BLaER1 treated with 17β-estradiol and CSF1 and Interleukin-3, amounts not matched to agents 10 nM and 100 nM (cell line): ENCODE measurements at regions not wholly inside any gene's neighbourhood (a gene's known extent, or its start where the extent isn't known, plus 50 kb on each side); places are given as distances from the start of the nearest gene placed in this dataset.

ENCODE experiments used
- H3K27ac ChIP-seq, 11 experiments: shearing (Covaris generic); formaldehyde crosslinking; 2 replicates each; pipeline ENCODE4 v1.8.1; 2022
- H3K27me3 ChIP-seq, 11 experiments: shearing (Covaris generic); formaldehyde crosslinking; 2 replicates each; pipeline ENCODE4 v1.8.1; 2022
- H3K36me3 ChIP-seq, 11 experiments: shearing (Covaris generic); formaldehyde crosslinking; 2 replicates each; pipeline ENCODE4 v1.8.1; 2022
- H3K4me1 ChIP-seq, 10 experiments: shearing (Covaris generic); formaldehyde crosslinking; 2 replicates each; pipeline ENCODE4 v1.8.1; 2022
- H3K4me2 ChIP-seq, 11 experiments: shearing (Covaris generic); formaldehyde crosslinking; 2 replicates each; pipeline ENCODE4 v1.8.1; 2022
- H3K4me3 ChIP-seq, 10 experiments: shearing (Covaris generic); formaldehyde crosslinking; 2 replicates each; pipeline ENCODE4 v1.8.1; 2022
- H3K9ac ChIP-seq, 11 experiments: shearing (Covaris generic); formaldehyde crosslinking; 2 replicates each; pipeline ENCODE4 v1.8.1; 2022
- H3K9me3 ChIP-seq, 11 experiments: shearing (Covaris generic); formaldehyde crosslinking; replicated peaks in 1 of 11; 2 replicates each; pipeline ENCODE4 v1.8.1; 2022
- H4K20me1 ChIP-seq, 11 experiments: shearing (Covaris generic); formaldehyde crosslinking; 2 replicates each; pipeline ENCODE4 v1.8.1; 2022
- Cebpa-rat ChIP-seq, 11 experiments: shearing (Covaris generic); IDR thresholded peaks; 2 replicates each; pipeline ENCODE4 v1.8.1; 2022

GRCh38 chr13:76790526-76790925, 95.7 kb downstream of the KCTD12 start:
- no peak for TF ChIP-seq Cebpa-rat (IDR thresholded peaks at IDR 0.05)
- Histone ChIP-seq H3K36me3 (no peaks in the 10 kb centered on the region), H3K9me3 (peaks cover 0 to 23% (median 0%) of the 10 kb centered on the region in 11 experiments; a peak in 10 of 22 replicates), H3K4me2 (peak overlapping the region in 4 of 11 experiments; percentile 12 to 70 (median 60); a peak in 6 of 22 replicates), H3K4me1 (peaks cover 0 to 52% (median 13%) of the 10 kb centered on the region in 10 experiments; a peak in 15 of 20 replicates), H4K20me1 (no peaks in the 10 kb centered on the region), H3K27ac (no peak overlapping the region; a peak in 1 of 22 replicates), H3K9ac (no peak overlapping the region), H3K4me3 (no peak overlapping the region), H3K27me3 (no peaks in the 10 kb centered on the region)

DNA sequence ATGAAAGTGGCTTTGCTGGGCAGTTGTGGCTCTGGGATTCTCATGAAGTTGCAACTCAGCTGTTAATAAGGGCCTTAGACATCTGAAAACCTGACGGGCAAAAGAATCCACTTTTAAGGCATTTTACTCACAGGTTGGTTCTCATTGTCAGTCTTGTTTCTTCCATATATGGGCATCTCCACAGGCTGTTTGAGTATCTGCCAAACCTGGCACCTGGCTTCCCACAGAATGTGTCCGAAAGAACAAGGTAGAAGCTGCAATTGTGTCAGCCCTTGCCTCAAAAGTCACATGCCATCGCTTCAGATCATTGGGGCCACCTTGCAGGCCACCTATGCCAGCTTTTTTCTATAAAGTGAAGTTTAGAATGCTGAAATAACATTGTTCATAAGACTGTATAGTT, 102.4 kb downstream of the KCTD12 start:
- no peak overlapping the region for H3K27ac ChIP-seq
- H3K4me1 ChIP-seq, result 0 out of 20 replicates have a peak, but pooled peaks cover 0 to 4% (median 0%) of the 10 kb centered on the region in 10 experiments
- TF ChIP-seq Cebpa-rat (IDR thresholded peaks at IDR 0.05), result no peak
- peaks cover 0 to 26% (median 0%) of the 10 kb centered on the region in 11 experiments; a peak in 10 of 22 replicates for H3K9me3 ChIP-seq
- H4K20me1 ChIP-seq, result no peaks in the 10 kb centered on the region
- no peak overlapping the region for H3K4me2 ChIP-seq
- H3K9ac ChIP-seq, result no peak overlapping the region
- H3K4me3 ChIP-seq, result no peak overlapping the region
- H3K36me3 ChIP-seq, result no peaks in the 10 kb centered on the region
- H3K27me3 ChIP-seq, result no peaks in the 10 kb centered on the region

DNA sequence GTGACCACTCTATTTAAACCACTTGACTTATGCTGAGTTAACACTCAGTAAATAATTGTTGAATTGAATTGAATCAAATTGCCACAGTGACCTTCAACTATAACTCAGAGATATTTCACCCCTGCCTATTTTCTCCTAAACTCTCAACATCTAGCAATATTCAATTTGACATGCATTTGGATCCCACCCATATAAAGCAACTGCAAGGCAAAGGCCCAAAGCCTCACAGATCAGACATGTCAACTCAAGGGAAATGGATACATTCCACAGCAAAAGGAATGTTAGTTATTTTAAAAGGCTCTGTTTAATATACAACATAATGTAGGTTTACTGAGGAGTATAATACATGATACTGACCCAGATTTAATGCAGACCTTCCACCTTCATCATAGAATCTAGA, 107.4 kb downstream of the KCTD12 start:
- Histone ChIP-seq H3K27ac (no peak overlapping the region), H3K4me3 (no peak overlapping the region), H3K4me1 (peaks cover 0 to 11% (median 0%) of the 10 kb centered on the region in 10 experiments; a peak in 2 of 20 replicates), H3K4me2 (no peak overlapping the region), H3K9me3 (no peaks in the 10 kb centered on the region), H4K20me1 (no peaks in the 10 kb centered on the region), H3K27me3 (no peaks in the 10 kb centered on the region), H3K36me3 (no peaks in the 10 kb centered on the region), H3K9ac (no peak overlapping the region)
- TF ChIP-seq Cebpa-rat (IDR thresholded peaks at IDR 0.05), result no peak

GRCh38 chr13:76777096-76777495, 109.1 kb downstream of the KCTD12 start:
- TF ChIP-seq Cebpa-rat (IDR thresholded peaks at IDR 0.05), result no peak
- Histone ChIP-seq H3K4me2 (no peak overlapping the region), H3K4me1 (peaks cover 0 to 11% (median 0%) of the 10 kb centered on the region in 10 experiments; a peak in 2 of 20 replicates), H3K9me3 (no peaks in the 10 kb centered on the region), H3K27me3 (no peaks in the 10 kb centered on the region), H3K4me3 (no peak overlapping the region), H3K9ac (no peak overlapping the region), H3K36me3 (no peaks in the 10 kb centered on the region), H3K27ac (no peak overlapping the region), H4K20me1 (no peaks in the 10 kb centered on the region)

DNA sequence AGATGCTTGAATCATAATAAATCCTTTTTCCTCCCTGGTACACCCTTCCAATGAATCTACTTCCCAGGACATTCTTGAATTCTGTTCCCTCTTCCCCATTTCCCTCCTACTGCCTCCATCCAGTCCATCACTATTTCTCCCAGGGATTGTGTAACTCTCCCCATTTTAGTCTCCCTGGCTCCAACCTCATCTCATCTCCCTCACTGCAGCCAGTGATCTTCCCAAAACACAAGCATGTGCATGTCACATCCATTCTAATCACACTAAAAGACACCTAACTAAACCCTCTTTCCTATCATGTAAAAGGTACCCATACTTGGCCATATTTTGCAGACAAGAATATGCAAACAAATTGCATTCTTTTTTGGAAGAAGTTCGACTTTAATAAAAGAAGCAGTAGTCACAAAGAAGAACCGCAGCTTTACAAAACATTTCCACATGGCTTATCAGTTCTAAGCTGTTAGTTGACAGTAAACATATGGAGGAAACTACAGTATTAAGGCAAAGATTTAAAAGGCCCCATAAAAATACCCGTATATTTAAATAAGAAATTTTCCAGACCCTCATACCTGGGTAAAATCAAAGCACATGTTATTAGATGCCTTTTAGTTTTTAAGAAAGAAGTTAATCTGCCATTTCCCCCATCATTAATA, 111.0 kb downstream of the KCTD12 start:
- H3K4me3 ChIP-seq, result no peak overlapping the region
- H3K27me3 ChIP-seq, result no peaks in the 10 kb centered on the region
- TF ChIP-seq Cebpa-rat (IDR thresholded peaks at IDR 0.05), result no peak
- peak overlapping the region in 2 of 11 experiments; percentile 30 to 41; a peak in 1 of 22 replicates for H3K4me2 ChIP-seq
- H4K20me1 ChIP-seq, result no peaks in the 10 kb centered on the region
- H3K9me3 ChIP-seq, result no peaks in the 10 kb centered on the region
- H3K9ac ChIP-seq, result no peak overlapping the region
- no peak overlapping the region for H3K27ac ChIP-seq
- peaks cover 0 to 24% (median 0%) of the 10 kb centered on the region in 10 experiments; a peak in 4 of 20 replicates for H3K4me1 ChIP-seq
- H3K36me3 ChIP-seq, result no peaks in the 10 kb centered on the region

- H3K4me2 ChIP-seq, result no peak overlapping the region
- H3K27me3 ChIP-seq, result no peaks in the 10 kb centered on the region
- no peaks in the 10 kb centered on the region for H4K20me1 ChIP-seq
- H3K27ac ChIP-seq, result no peak overlapping the region
- no peaks in the 10 kb centered on the region for H3K36me3 ChIP-seq
- no peak for TF ChIP-seq Cebpa-rat (IDR thresholded peaks at IDR 0.05)
- peaks cover 0 to 40% (median 0%) of the 10 kb centered on the region in 10 experiments; a peak in 5 of 20 replicates for H3K4me1 ChIP-seq
- no peaks in the 10 kb centered on the region for H3K9me3 ChIP-seq
- no peak overlapping the region for H3K9ac ChIP-seq
- no peak overlapping the region for H3K4me3 ChIP-seq
Measured at GRCh38 chr13:76773448-76774094, 112.6 kb downstream of the KCTD12 start.

- H3K27ac ChIP-seq, result no peak overlapping the region
- H3K27me3 ChIP-seq, result no peaks in the 10 kb centered on the region
- peaks cover 0 to 51% (median 0%) of the 10 kb centered on the region in 10 experiments; a peak in 5 of 20 replicates for H3K4me1 ChIP-seq
- H3K4me2 ChIP-seq, result no peak overlapping the region
- no peak overlapping the region for H3K9ac ChIP-seq
- TF ChIP-seq Cebpa-rat (IDR thresholded peaks at IDR 0.05), result no peak
- H3K4me3 ChIP-seq, result no peak overlapping the region
- H3K9me3 ChIP-seq, result peaks cover 0 to 7% (median 0%) of the 10 kb centered on the region in 11 experiments; a peak in 1 of 22 replicates
- no peaks in the 10 kb centered on the region for H4K20me1 ChIP-seq
- H3K36me3 ChIP-seq, result no peaks in the 10 kb centered on the region
Measured at GRCh38 chr13:76772241-76772640, 114.0 kb downstream of the KCTD12 start.

DNA sequence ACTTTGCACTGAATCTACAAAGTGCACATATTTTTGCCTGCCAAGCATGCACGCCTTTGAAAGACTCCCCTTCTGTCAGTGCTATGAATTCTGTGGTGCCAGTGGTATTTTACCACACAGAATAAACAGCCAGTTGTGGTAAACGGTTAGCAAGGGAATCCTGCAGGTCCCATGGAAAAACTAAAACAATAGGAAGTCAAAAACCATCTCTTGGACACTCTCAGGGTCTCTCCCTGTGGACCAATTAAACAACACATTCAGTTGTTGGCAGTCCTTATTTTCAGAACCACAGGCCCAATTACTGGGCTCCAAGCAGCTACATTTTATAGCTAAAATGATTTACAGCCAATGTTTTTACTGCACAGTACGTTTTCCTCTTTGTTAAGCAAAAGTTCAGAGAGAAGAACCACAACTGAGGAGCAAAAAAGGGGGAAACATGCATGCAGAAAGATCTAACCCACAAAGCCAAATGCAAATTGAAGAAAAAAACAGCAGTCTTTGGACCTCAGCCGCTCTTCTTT, 116.9 kb downstream of the KCTD12 start:
- H3K27ac ChIP-seq, result peak overlapping the region in 1 of 11 experiments; percentile 4; a peak in 1 of 22 replicates
- peak overlapping the region in 2 of 11 experiments; percentile 60 to 64; a peak in 4 of 22 replicates for H3K4me2 ChIP-seq
- peaks cover 0 to 54% (median 3%) of the 10 kb centered on the region in 10 experiments; a peak in 11 of 20 replicates for H3K4me1 ChIP-seq
- no peak for TF ChIP-seq Cebpa-rat (IDR thresholded peaks at IDR 0.05)
- H3K36me3 ChIP-seq, result no peaks in the 10 kb centered on the region
- no peak overlapping the region for H3K4me3 ChIP-seq
- peaks cover 0 to 10% (median 0%) of the 10 kb centered on the region in 11 experiments; a peak in 1 of 22 replicates for H3K9me3 ChIP-seq
- no peaks in the 10 kb centered on the region for H3K27me3 ChIP-seq
- H3K9ac ChIP-seq, result no peak overlapping the region
- no peaks in the 10 kb centered on the region for H4K20me1 ChIP-seq

- no peaks in the 10 kb centered on the region for H4K20me1 ChIP-seq
- TF ChIP-seq Cebpa-rat (IDR thresholded peaks at IDR 0.05), result no peak
- no peak overlapping the region for H3K27ac ChIP-seq
- no peaks in the 10 kb centered on the region for H3K36me3 ChIP-seq
- no peak overlapping the region for H3K9ac ChIP-seq
- peaks cover 0 to 10% (median 0%) of the 10 kb centered on the region in 11 experiments; a peak in 1 of 22 replicates for H3K9me3 ChIP-seq
- peak overlapping the region in 2 of 11 experiments; percentile 60 to 64; a peak in 3 of 22 replicates for H3K4me2 ChIP-seq
- no peaks in the 10 kb centered on the region for H3K27me3 ChIP-seq
- peaks cover 0 to 61% (median 6%) of the 10 kb centered on the region in 10 experiments; a peak in 11 of 20 replicates for H3K4me1 ChIP-seq
- no peak overlapping the region for H3K4me3 ChIP-seq
Measured at GRCh38 chr13:76768384-76768783, 117.8 kb downstream of the KCTD12 start.
